NCI-H510A (cell line): ENCODE measurements at regions not wholly inside any gene's neighbourhood (a gene's known extent, or its start where the extent isn't known, plus 50 kb on each side); places are given as distances from the start of the nearest gene placed in this dataset.
"Not testable (repeated sequence)": the region's sequence is repeated elsewhere in the genome, so short reads cannot be mapped to it uniquely, and the experiment has no call there.

Experiments used
- DNase-seq: peaks from one replicate; lab custom pipeline; 2025; lab: John Stamatoyannopoulos, UW

- not testable (repeated sequence) for DNase-seq
Observed at GRCh38 chr6:99141906-99142305, 194.2 kb upstream of the FBXL4 start.

GRCh38 chr6:99138445-99138844 lies 190.7 kb upstream of the FBXL4 start:
- no peak for DNase-seq

GRCh38 chr6:99137314-99137713 lies 189.6 kb upstream of the FBXL4 start:
- DNase-seq: no peak

- no peak for DNase-seq
Observed at GRCh38 chr6:99136488-99136887, 188.7 kb upstream of the FBXL4 start.

- DNase-seq: no peak
Observed at GRCh38 chr6:99132026-99132635, 184.4 kb upstream of the FBXL4 start.

- no peak for DNase-seq
Observed at GRCh38 chr6:99130897-99131873, 183.4 kb upstream of the FBXL4 start.

- no peak for DNase-seq
Observed at GRCh38 chr6:99129835-99130234, 182.1 kb upstream of the FBXL4 start.

GRCh38 chr6:99121748-99122147 lies 174.0 kb upstream of the FBXL4 start:
- no peak for DNase-seq

- DNase-seq: no peak
Observed at GRCh38 chr6:99120641-99121040, 172.9 kb upstream of the FBXL4 start.

- DNase-seq: peak; percentile 1
Observed at GRCh38 chr6:99119109-99120031, 171.6 kb upstream of the FBXL4 start.

- no peak for DNase-seq
Observed at GRCh38 chr6:99114769-99115406, 167.1 kb upstream of the FBXL4 start.

GRCh38 chr6:99111590-99111989 lies 163.8 kb upstream of the FBXL4 start:
- DNase-seq: no peak

GRCh38 chr6:99110029-99110428 lies 162.3 kb upstream of the FBXL4 start:
- no peak for DNase-seq

- DNase-seq: no peak
Observed at GRCh38 chr6:99104218-99104617, 156.5 kb upstream of the FBXL4 start.

GRCh38 chr6:99099243-99099642 lies 151.5 kb upstream of the FBXL4 start:
- no peak for DNase-seq

- DNase-seq: no peak
Observed at GRCh38 chr6:99096170-99096569, 148.4 kb upstream of the FBXL4 start.

GRCh38 chr6:99093456-99094190 lies 145.9 kb upstream of the FBXL4 start:
- no peak for DNase-seq

GRCh38 chr6:99092461-99092860 lies 144.7 kb upstream of the FBXL4 start:
- no peak for DNase-seq

GRCh38 chr6:99091985-99092384 lies 144.2 kb upstream of the FBXL4 start:
- DNase-seq: no peak

- DNase-seq: no peak
Observed at GRCh38 chr6:99080191-99080590, 132.4 kb upstream of the FBXL4 start.

- no peak for DNase-seq
Observed at GRCh38 chr6:99079058-99079457, 131.3 kb upstream of the FBXL4 start.
